ENCODE measurements at regions not wholly inside any gene's neighbourhood (a gene's known extent, or its start where the extent isn't known, plus 50 kb on each side); places are given as distances from the start of the nearest gene placed in this dataset.
"Not testable (repeated sequence)": the region's sequence is repeated elsewhere in the genome, so short reads cannot be mapped to it uniquely, and the experiment has no call there.

- TF ChIP-seq POLR2AphosphoS5 (IDR thresholded peaks at IDR 0.05; ENCODE audit: low read depth, low read length); POLR2A (IDR thresholded peaks at IDR 0.05; ENCODE audit: low read depth, low read length); TAF1 (IDR thresholded peaks at IDR 0.05; ENCODE audit: borderline replicate concordance, low read depth, low read length): not testable (repeated sequence)
These were observed 73.4 kb upstream of the TNK2 start for GRCh38 chr3:195981778-195982177.

Data from GM12892 (cell line).